Esophagus squamous epithelium (tissue), 4 donors: ENCODE measurements at regions not wholly inside any gene's neighbourhood (a gene's known extent, or its start where the extent isn't known, plus 50 kb on each side); places are given as distances from the start of the nearest gene placed in this dataset.

Source experiments
- CTCF ChIP-seq, 6 experiments: fragments of 450-650 bp in 4 of 6; fragments of 200-600 bp in 2 of 6; sonication (generic) in 2 of 6; IDR thresholded peaks; one replicate each; pipeline ENCODE4 v1.5.1; 2016 to 2019; ENCODE audit warnings: antibody characterized with exemption in 6 of 6, mild to moderate bottlenecking in 4 of 6, moderate library complexity in 4 of 6
- POLR2A ChIP-seq, 4 donors: fragments of 450-650 bp; IDR thresholded peaks; one replicate each; pipeline ENCODE4 v1.6.1; 2017; ENCODE audit warnings: antibody characterized with exemption in 4 of 4, mild to moderate bottlenecking in 4 of 4, moderate library complexity in 3 of 4

GRCh38 chr12:87728931-87729593 is 300.1 kb downstream of the C12orf50 start:
- TF ChIP-seq CTCF (IDR thresholded peaks at IDR 0.05) (no peak), POLR2A (IDR thresholded peaks at IDR 0.05) (no peak)
